ENCODE measurements at regions not wholly inside any gene's neighbourhood (a gene's known extent, or its start where the extent isn't known, plus 50 kb on each side); places are given as distances from the start of the nearest gene placed in this dataset.
"Not testable (repeated sequence)": the region's sequence is repeated elsewhere in the genome, so short reads cannot be mapped to it uniquely, and the experiment has no call there.

GRCh38 chr1:145191272-145191675 lies 50.7 kb downstream of the PPIAL4D start:
- DNase-seq; H3K27me3 Mint-ChIP-seq; intact Hi-C loops (cut with micrococcal nuclease); H3K4me1 Mint-ChIP-seq; CTCF ChIA-PET; H3K4me3 Mint-ChIP-seq; POLR2A ChIA-PET; H3K27ac Mint-ChIP-seq; H3K36me3 Mint-ChIP-seq (ENCODE audit: low read depth); H3K9me3 Mint-ChIP-seq: not testable (repeated sequence)
- peak; percentile 42 for ATAC-seq (ENCODE audit: low read depth)

GRCh38 chr1:145189543-145190030 lies 52.4 kb downstream of the PPIAL4D start:
- H3K27ac Mint-ChIP-seq; H3K4me3 Mint-ChIP-seq; H3K36me3 Mint-ChIP-seq (ENCODE audit: low read depth); H3K27me3 Mint-ChIP-seq; ATAC-seq (ENCODE audit: low read depth); intact Hi-C loops (cut with micrococcal nuclease); H3K9me3 Mint-ChIP-seq; H3K4me1 Mint-ChIP-seq; CTCF ChIA-PET; DNase-seq; POLR2A ChIA-PET: not testable (repeated sequence)

DNA sequence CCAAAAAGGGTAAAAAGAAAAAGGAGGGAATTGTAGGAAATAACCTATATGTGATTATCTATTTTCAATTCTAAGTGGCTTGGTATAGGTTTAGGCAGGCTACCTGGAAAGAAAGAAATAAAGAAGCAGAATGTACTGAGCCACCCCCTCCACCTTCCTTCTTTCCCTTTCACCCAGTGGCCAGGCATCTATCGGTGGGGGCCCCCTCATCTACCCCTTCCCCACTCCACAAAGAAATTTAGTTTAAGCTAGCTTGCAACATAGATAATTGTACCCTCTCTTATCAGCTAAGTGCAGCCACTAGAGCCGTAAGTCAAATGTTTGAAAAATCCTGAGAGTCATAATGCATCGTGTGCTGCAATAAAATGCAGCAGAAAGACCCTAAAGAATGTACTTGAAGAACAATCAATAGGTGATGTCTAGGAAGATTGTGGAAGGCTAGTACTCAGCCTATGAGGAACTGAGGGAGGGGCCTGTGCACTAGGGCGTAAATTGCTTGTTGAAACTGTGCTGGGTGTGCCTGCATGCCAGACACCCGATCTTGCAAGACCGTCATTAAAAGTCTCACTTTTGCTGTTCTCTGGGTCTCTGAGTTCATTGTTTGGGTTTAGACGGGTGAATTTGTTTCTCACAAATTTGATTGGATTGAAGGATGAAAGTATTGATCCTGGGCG lies 53.0 kb downstream of the PPIAL4D start:
- H3K36me3 Mint-ChIP-seq (ENCODE audit: low read depth); H3K4me1 Mint-ChIP-seq; DNase-seq; H3K27me3 Mint-ChIP-seq; POLR2A ChIA-PET; H3K27ac Mint-ChIP-seq; intact Hi-C loops (cut with micrococcal nuclease); CTCF ChIA-PET; H3K9me3 Mint-ChIP-seq: not testable (repeated sequence)
- peak overlapping the region; percentile 48 for H3K4me3 Mint-ChIP-seq
- ATAC-seq (ENCODE audit: low read depth), result peak; percentile 73

GRCh38 chr1:145182606-145183413 lies 59.2 kb downstream of the PPIAL4D start:
- H3K36me3 Mint-ChIP-seq (ENCODE audit: low read depth); H3K27ac Mint-ChIP-seq; H3K4me1 Mint-ChIP-seq; CTCF ChIA-PET; intact Hi-C loops (cut with micrococcal nuclease); H3K4me3 Mint-ChIP-seq; H3K27me3 Mint-ChIP-seq; H3K9me3 Mint-ChIP-seq; DNase-seq; POLR2A ChIA-PET: not testable (repeated sequence)
- peak; percentile 90 for ATAC-seq (ENCODE audit: low read depth)

- H3K36me3 Mint-ChIP-seq (ENCODE audit: low read depth); DNase-seq; intact Hi-C loops (cut with micrococcal nuclease); ATAC-seq (ENCODE audit: low read depth); H3K27ac Mint-ChIP-seq; H3K4me3 Mint-ChIP-seq; POLR2A ChIA-PET; CTCF ChIA-PET; H3K27me3 Mint-ChIP-seq; H3K4me1 Mint-ChIP-seq; H3K9me3 Mint-ChIP-seq: not testable (repeated sequence)
Measured at GRCh38 chr1:145176285-145176925, 65.6 kb downstream of the PPIAL4D start.

- intact Hi-C loops (cut with micrococcal nuclease); H3K4me3 Mint-ChIP-seq; POLR2A ChIA-PET; H3K36me3 Mint-ChIP-seq (ENCODE audit: low read depth); DNase-seq; ATAC-seq (ENCODE audit: low read depth); H3K27me3 Mint-ChIP-seq; H3K27ac Mint-ChIP-seq; CTCF ChIA-PET; H3K9me3 Mint-ChIP-seq; H3K4me1 Mint-ChIP-seq: not testable (repeated sequence)
Measured at GRCh38 chr1:145174377-145174776, 67.6 kb downstream of the PPIAL4D start.

DNA sequence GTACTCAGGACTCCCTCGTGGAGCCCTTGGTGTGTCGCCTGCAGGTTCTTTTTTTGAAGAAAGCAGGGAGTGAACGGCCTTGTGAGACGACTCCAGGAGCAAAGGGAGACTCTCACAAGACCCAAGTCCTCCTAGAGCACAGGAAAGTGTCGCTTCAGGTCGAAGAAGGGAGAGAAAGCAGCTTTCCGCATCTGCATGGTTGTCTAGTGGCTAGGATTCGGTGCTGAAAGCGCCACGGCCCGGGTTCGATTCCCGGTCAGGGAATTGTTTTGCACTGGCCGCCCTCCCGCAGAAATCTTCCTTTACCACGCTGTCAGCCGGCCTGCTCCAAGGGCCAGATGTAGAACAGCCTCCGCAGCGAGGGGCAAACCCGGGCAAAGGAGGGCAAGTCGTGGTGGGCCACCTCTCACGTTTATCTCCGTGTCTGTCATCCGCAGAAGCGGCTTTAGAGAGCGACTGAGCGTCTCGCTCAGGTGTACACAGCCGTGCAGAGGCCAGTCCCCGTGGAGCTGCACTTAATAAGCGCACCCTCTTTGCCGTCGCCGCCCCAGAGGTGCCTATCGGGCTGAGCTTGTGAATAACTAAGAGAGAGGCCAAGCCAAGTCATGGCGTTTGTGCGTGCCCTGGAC lies 72.6 kb downstream of the FAM72D start:
- intact Hi-C loops (cut with micrococcal nuclease); H3K4me1 Mint-ChIP-seq; POLR2A ChIA-PET; H3K9me3 Mint-ChIP-seq; CTCF ChIA-PET; H3K27ac Mint-ChIP-seq; H3K36me3 Mint-ChIP-seq (ENCODE audit: low read depth); H3K27me3 Mint-ChIP-seq: not testable (repeated sequence)
- H3K4me3 Mint-ChIP-seq, result peak overlapping the region; percentile 81
- DNase-seq, result peak; percentile 36
- peak; percentile 65 for ATAC-seq (ENCODE audit: low read depth)

DNA sequence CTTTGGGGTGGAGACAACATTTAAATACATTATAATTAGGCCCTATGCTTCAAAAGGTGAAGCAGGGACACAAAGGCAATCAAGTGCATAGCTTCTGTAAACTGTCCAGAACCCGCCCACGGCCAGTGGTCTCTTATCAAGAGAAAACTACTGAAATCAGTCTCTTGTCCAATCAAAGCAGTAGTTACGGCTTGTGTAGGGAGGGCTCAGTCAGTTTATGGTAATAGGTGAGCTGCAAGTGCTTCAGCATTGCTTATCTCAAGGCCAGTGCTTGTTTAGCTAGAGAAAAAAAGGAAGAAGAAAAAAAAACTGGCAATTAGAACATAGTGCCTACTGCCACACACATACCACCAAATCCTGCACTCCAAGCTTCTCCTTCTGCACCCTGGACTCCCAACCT lies 68.6 kb downstream of the FAM72D start:
- CTCF ChIA-PET; intact Hi-C loops (cut with micrococcal nuclease); H3K27ac Mint-ChIP-seq; ATAC-seq (ENCODE audit: low read depth); H3K36me3 Mint-ChIP-seq (ENCODE audit: low read depth); H3K27me3 Mint-ChIP-seq; POLR2A ChIA-PET; DNase-seq; H3K4me3 Mint-ChIP-seq; H3K9me3 Mint-ChIP-seq; H3K4me1 Mint-ChIP-seq: not testable (repeated sequence)
